Epidermal melanocyte (primary cell): ENCODE measurements at regions not wholly inside any gene's neighbourhood (a gene's known extent, or its start where the extent isn't known, plus 50 kb on each side); places are given as distances from the start of the nearest gene placed in this dataset.

Source experiments
- DNase-seq: peaks from one replicate; pipeline ENCODE4 v3.0.0; 2011; ENCODE audit warnings: low spot score; ENCODE audit not compliant: insufficient read length

DNA sequence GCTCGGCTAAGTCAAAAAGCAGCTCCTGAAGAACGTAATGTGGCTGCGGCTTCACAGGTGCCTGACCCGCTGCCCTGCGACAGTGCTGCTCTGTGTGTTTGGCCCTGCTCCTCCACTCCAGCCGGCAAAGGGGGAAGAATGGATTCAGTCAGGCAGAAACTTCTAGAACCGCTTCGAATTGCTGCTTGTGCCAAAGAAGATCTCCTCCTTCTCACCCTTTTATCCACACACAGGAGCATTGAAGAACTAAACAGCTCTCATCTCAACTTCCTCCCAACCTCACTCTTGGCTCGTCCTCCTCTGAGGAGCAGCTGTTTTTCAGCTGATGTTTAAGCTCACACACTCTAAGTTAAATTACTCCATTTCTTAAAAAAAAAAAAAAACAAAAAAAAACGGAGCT, 651.4 kb downstream of the INHBA start:
- DNase-seq = no peak

DNA sequence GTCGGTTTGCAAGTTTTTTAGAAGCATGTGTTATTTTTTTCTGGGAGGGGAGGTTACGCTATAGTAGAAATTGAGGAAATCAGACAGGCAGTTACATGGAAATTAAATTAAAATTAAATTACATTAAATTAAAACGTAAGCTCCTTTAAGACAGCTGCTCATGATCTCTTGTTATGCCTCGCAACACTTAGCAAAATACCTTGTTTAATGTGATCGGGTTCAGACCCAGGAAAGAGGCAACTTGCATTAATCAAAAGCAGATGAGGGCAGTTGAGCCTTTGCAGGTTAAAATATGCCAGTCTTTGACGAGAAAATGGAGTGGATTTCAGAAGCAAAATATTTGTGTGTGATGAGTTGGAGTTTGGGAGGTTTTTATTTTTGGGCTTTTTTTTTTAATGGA, 651.8 kb downstream of the INHBA start:
- no peak for DNase-seq

DNA sequence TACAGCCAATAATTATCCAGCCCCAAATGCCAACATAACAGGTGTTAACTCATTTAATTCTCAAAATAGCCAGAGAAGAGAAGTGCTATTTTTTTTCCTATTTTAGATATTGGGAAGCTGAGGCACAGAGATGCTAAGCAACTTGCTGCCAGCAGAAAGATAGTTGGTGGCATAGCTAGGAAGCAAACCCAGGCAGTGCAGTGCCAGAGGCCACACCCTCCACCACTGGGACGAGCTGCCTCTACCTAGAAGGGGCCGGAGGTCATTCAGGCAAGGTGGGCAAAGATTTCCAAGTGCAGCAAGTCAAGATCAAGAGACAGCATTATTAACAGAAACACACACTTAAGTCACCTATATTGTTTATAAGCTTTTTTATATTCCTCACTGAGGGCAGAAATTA, 654.1 kb downstream of the INHBA start:
- DNase-seq = no peak

DNA sequence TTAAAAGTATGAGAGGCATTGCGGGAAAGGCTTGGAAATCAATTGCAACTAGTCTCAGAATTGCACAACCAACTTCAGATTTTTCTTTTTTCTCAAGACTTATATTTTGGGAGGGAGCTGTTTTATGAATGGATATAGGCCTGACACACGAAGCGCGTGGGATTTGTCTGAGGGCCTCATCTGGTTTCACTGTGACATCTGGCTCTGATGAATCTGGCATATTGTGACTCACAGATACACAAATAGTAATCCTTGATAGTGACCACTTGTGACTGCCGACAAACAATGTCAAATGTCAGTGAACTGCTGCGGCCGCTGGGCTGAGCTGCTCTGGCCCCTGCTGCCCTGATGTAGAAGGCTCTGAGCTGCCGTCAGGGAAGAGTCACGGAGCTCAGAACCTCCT, 655.1 kb downstream of the INHBA start:
- DNase-seq = no peak

DNA sequence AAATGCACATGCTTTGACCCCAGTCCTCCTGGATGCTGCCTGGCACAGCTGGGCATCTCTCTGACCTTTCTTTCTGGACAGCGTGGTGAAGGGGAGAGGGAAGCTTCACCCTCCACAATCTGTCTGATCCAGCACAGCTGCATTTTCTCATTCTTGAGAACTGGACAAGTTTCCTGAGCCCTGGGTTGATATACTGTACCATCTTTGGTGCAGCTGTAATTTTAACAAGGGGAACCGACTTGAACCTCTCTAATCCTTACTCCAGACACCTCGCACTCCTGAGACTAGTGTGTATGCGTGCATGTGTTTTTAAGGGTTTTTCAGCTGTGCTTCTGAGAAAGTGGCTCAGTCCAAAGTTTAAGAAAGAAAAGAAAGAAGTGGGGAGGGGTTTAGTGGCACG, 655.7 kb downstream of the INHBA start:
- no peak for DNase-seq

DNA sequence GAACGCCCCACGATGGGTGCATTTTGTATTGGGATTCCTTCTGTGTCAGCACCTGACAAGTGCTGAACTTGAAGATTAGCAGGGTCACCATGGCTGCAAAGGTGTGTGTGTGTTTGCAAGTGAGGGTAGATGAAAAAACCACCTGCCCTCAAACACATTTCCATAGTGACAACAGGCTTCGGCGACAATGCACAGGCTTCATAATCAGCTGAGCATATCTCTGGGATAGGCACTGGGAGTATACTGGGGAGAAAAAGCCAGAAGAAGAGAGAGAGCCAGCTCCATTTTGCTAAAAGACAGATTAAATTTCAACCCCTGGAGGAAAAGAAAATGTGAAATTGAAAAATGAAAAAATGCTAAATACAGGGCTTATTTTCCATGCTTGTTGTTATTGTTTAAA, 656.1 kb downstream of the INHBA start:
- DNase-seq = no peak

DNA sequence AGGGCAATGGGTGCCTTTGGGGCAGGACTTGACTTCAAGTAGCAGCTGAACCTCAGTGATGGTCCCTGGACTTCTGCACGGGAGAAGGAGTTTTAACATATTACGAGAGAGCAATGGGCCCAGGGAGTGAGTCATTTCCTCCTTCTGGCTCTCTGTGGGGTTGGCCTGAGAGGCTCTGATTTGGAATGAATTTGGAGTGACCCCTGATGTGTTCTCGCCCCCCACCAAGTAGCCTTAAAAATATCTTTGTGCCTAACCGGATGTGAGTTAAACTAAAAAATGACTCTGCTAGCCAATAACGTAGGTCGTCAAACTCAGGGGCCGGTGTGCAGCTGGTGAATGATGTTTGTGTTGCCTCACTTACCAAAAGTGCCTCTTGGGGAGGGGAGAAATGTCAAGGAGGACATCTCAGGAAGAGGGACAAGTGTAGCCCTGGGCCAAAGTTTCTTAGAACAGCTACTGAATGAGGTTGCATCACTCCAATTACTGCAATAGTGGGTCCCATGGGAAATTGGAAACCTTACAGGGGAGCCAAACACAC, 656.6 kb downstream of the INHBA start:
- DNase-seq = no peak

DNA sequence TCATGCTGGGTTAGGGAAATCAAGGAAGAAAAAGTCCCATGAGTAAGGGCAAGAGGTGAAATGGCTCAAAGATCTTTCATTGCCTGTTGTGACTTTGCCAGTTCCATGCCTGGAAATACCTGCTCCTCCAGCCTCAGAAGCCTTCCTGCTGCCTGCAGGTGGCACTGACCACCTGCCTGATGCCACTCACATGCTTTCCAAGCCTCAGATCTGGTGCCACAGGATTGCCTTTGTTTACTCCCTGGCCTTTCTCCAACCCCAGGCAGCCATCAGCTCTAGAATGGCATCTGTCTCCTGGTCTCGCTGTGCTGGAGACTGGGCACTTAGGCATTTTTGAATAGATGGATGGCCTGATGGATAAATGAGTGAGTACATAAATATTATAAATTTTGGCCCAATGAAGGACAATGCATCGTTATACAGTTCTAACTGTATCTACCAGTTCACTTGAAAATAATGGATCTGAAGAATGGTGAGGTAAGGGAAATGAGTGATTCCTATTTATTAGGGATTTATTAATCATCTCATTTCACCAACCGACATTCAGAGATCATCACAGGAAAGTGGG, 657.2 kb downstream of the INHBA start:
- DNase-seq = no peak

DNA sequence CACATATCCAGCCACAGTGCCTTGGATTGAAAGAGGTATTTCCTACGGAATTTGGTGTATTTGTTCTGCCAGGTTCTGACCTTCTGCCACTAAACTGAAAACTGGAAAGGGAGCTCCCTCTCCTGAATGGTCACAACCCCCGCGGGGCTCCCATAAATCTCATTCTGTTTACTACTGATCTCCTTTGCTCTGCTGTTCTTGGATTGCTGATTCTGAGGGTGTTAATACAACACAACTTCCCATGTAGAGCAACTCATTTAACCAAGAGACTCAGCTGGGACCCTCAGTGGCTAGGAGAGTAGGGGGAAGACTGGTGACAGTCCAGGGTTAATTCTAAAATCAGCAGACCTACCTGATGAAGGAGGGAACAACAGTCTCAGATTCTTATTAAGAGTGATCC, 662.9 kb downstream of the INHBA start:
- no peak for DNase-seq

DNA sequence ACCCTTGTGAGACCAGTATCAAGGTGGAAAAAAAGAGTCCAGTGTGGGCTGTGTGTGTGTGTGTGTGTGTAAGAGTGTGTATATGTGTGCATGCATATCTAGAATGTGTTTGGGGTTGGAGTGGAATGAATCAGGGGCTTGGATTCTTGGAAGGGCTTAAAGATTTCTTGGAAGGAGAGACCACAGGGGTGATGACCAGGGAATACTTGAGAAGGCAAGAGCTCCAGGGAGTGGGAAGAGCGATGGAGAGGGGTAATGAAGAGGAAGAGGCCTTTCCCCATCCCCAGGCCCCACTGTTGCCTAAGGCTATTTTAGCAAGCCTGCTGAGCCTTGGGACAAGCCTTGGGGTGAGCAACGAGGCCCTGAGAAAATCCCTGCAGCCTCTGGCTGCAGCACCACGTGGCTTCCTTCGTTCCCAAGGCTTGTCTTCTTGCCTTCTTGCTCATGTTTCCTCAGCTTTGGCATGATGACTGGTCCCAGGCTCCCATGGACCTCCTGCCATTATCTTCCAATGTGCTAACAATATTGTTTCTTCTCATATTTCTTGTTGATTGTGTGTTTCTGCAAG, 663.4 kb downstream of the INHBA start:
- no peak for DNase-seq

DNA sequence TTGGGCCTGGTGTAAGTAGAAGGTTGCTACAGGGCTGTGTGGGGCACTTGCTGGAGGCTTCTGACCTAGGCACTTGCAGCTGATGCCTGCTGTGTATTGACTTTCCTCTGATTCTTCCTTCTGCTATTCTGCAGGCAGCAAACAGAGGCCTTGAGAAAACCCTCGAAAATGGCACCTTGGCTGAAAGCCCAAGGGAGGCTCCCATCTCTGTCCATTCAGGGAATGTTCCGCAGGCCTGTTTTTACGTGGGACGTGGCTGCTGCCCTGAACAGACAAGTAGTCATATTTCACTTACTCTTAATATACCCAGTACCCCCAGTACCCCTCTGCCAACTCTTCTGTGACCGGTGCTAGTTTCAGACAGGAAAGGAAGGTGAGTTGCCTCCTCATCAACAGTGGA, 664.7 kb downstream of the INHBA start:
- no peak for DNase-seq

DNA sequence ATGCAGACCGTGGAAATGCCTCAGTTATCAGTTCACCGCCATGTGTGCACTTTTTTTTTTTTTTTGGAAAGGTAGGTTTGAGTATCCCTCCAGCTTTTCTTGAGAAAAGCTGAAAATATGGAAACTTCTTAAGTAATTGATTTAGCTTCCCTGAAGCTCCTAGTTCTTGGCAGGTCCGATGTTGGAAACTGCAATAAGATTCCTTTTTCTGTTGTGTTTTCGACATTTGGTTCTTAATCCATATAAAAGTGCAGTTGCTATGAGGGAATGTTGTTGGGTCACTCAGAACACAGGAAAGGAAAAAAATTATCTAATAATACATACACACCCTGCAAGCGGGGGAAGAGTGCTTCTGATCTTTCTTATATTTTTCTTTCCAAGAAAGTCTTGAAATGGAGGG, 665.2 kb downstream of the INHBA start:
- no peak for DNase-seq

DNA sequence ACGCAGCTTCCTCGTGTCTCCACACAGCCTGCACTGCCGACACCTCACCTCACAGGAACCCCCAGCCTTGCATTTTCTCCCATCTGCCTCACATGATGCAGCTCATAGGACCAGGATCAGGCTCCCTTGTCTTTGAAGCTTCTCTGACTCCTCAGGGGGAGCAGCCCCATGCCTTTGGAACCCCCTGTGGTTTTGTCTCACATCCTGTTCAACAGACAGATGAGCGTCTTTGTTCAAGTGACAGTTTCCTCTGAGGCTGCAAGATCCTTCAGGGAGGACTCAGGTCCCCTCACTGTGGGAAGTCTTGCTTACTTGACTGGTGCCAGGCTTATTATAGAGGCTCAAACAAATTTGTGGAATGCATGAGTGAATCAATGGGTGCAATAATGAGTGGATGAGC, 667.1 kb downstream of the INHBA start:
- DNase-seq = no peak

DNA sequence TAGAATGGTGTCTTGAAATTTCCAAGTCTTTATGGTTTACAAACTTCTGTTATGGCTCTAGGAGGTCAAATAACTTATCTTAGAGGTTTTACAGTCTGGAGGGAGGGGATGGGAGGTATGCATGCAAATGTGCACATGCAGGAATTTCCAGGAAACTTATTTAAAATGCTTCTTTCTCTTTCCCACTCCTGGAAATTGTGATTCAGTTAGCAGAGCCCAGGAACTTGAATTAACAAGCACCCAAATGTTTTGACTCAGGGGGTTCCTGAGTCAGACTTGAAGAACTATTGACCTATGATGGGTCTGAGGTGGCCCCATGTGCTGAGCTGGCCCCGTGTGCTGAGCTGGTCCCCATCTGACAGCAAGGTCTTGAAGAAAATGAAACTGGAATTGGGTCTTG, 669.4 kb downstream of the INHBA start:
- no peak for DNase-seq

DNA sequence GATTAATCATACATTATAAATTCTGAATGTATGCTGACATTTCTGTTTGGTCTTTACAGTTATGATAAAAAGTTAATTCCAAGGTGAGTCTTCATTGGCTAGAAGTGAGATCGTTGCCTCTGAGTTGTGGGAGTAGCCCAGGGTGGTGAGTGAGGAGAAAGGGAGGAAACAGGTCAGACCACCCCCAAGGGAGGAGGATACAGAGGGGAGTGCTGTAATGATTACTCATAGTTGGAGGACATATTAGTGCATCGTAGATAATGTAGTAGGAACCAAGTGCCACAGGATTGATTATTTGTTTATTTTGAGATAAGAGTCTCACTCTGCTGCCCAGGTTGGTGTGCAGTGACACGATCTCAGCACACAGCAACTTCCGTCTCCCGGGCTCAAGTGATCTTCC, 672.2 kb downstream of the INHBA start:
- DNase-seq = no peak

DNA sequence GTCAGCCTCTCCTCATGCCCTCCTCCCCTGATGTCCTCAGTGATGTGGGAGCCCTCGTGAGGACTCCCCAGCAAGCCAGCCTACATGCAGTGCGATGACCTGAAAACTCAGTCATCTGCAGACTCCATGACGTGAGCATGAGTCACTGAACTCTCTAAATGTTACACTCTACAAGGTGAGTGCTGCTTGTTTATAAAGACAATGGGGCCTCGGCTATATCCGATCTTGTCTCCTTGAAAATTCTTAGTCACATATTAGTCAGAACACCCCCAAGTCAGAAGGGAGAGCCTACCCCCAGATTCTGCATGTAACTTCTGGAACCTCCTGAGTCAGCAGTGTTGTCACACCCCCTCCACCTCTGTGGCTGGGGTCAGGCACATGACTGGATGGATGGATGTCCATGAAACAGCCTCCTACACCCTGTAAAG, 673.8 kb downstream of the INHBA start:
- no peak for DNase-seq

DNA sequence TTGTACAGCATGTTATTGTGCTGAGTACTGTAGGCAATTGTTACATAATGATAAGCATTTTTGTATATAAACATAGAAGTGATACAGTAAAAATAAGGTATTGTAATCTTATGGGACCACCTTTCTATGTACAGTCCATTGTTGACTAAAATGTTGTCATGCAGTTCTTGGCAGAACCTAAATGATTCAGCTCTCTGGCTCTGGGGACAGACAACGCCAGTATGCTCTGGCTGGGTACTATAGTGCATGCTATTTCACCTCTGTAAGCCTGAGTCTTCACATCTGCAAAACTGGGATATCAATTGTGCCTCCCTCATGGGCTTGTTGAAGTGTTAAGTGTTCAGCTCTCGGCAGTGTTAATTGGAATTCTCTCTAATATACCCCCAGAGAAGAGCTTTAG, 674.3 kb downstream of the INHBA start:
- no peak for DNase-seq

DNA sequence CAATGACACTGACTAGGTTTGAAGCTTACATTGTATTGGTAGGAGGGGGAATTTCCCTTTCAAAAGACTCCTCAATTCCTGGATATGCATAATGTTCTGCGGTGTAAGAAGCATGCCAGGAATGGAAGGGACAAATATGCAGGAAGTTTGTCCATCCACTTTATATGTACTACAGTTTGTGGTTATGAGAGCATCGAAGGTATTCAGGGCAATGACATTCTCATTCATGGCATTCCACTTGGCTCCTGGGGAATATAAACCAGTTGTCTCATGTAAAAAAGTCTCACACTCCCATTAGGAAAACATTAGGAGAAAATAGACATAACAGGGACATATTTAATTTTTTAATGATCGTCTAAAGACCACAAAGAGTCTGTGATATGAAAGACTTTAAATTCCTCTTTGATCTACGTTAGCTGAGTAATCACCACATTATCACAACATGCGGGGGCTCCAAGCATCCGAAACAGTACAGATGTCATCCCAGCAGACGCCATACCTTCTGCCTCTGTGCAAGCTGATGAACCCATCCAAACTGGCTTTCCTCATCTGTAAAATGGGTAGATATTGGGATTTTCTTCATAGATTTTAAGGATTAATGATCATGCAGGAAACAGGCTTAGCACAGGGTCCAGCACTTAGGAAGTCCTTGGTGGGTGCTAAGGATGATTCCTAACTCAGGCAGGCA, 675.3 kb downstream of the INHBA start:
- peak; percentile 59 for DNase-seq

DNA sequence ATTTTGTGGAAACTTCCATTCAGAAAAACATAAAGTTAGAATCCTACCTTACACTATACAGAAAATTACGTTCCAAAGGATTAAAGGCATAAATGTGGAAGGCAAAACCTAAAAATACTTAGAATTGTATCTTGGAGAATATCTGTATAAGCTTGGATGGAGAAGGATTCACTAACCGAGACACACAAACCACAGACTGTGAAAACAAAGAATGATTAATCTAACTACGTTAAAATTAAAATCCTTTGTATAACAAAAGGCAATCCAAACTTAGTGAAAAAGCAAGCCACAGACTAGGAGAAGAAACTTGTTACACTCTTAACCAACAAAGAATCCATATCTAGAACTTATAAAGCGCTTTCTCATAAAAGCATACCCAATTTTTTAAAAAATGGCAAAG, 678.8 kb downstream of the INHBA start:
- DNase-seq = no peak

DNA sequence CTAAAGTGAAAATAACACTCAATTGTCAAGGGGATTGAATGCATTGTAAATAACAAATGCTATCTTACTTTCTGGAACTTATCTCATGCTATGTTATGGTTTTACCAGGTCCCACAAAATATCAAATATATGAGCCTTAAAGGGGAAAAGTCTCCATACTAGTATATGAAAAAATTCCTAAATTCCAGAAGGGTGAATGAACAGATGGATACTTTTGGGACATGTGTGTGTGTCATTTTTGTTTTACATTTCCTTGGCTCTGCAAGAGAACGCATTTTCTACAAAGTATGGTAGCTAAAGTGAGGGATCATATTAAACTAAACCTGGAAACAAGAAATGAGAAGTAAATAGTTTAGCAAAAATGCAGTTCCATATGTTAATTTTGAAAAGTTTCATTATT, 682.8 kb downstream of the INHBA start:
- no peak for DNase-seq

DNA sequence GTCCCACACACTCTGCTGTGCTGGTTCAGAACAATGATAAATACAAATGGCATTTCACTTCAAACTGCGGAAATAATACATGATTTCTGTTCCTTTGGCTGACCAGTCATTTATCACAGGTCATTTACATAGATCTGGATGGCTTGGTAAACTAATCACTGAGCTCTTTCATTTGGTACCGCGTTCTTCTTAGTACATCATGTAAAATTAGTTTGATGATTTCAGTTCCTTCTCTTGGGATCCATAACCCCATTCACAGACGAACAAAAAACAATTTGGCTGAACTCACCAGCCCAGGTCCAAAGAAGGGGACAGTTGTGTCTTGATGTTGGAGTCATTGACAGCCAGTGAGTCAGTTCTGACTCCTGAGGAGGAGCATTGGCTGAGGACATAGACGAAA, 689.8 kb downstream of the INHBA start:
- DNase-seq = no peak

DNA sequence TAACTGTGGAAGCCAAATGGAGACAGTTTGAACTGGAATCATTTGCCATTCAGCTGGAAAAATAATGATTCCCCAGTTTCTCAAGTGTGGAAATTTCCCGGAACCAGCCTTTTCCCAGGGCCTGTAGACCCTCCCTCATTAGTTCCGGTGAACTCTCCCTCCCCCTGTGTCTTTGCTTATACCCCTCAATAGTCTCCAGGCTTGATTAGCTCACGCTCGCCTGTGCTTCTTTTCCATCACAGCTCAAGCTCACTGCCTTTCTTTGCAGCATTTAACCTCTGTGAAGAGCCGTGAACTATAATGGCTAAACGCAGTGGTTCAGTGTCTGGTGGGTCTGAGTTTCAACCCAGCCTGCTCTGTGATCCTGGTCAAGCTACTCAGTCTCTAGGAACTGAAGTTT, 690.8 kb downstream of the INHBA start:
- DNase-seq = no peak

DNA sequence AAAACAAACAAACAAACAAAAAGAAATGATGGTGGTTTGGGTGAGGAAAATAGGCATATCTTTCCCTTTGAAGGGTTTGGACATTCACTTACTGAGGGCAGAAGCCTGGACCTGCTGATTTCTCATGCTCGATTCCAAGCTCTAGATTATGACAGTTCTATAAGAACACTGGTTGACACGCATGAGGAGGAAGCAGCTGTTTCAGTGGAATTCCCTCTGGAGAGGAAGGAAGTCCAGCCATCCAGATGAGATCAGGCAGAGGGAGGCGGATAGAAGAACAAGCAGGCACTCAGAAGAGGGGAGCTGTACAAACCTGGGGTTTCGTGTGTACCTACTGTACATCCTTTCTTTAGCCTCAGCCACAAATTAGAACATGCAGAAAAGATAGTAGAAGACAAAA, 691.9 kb downstream of the INHBA start:
- DNase-seq = no peak
